ENCODE measurements at regions not wholly inside any gene's neighbourhood (a gene's known extent, or its start where the extent isn't known, plus 50 kb on each side); places are given as distances from the start of the nearest gene placed in this dataset.
A peak's percentile ranks its signal among the peaks of the same experiment; 100 is the strongest.

DNA sequence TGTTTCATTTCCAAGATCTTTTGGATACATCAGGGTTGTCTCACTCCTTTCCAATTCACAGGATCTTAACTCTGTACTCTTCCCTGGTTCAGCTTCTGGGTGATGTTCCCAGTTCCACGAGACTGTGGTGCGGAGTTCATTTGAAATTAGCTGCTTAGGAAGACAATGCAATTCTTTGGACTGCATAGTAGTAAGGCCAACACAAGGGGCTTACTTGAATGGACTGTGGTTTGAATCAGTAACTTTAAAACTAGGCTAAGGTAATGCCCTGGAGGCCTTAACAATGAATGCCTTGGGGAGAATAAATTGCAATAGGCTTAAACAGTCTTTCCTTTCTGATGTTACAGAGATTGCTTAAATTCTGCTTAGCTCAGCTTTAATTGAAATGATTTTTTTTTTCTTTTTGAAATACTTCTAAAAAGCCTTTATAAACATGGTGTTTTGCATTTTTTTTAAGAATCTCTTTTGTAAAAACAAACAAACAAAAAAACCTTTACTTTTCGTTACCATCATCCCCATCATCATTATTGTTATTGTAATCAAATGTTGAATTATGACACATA, 133.8 kb upstream of the MEF2C start:
- H2BK20ac ChIP-seq (ENCODE audit: low read depth, low read length) = no peak overlapping the region
- no peak overlapping the region for H2AFZ ChIP-seq (replicated peaks; ENCODE audit: low read length, poor library complexity)
- dilution Hi-C loops (cut with HindIII; ENCODE audit: low sequenced_read_pairs, unreplicated experiment) = no loop called here
- CTCF ChIA-PET = interaction anchor here (0.9 to 1.0 kb wide), 2 partner anchors 27 to 37 kb away, joined by 3 read pairs; no protein-coding TSS in a partner anchor
- TF ChIP-seq POLR2A (IDR thresholded peaks at IDR 0.05; ENCODE audit: low read depth, low read length) = no peak
- TF ChIP-seq RCOR1 (IDR thresholded peaks at IDR 0.05; ENCODE audit: insufficient replicate concordance, low read length) = no peak
- peak; percentile 95 for TF ChIP-seq MAFK (IDR thresholded peaks at IDR 0.05; ENCODE audit: low read depth, low read length)
- no peak for TF ChIP-seq MAZ (IDR thresholded peaks at IDR 0.05; ENCODE audit: borderline replicate concordance, low read depth, low read length)
- TF ChIP-seq, protein P1, sequence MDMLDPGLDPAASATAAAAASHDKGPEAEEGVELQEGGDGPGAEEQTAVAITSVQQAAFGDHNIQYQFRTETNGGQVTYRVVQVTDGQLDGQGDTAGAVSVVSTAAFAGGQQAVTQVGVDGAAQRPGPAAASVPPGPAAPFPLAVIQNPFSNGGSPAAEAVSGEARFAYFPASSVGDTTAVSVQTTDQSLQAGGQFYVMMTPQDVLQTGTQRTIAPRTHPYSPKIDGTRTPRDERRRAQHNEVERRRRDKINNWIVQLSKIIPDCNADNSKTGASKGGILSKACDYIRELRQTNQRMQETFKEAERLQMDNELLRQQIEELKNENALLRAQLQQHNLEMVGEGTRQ (IDR thresholded peaks at IDR 0.05; ENCODE audit: low read depth, low read length) = no peak
- ATAC-seq (ENCODE audit: low read depth) (no peak), DNase-seq (no peak)
- no peaks in the 10 kb centered on the region for H3K9me3 ChIP-seq (ENCODE audit: control insufficient read depth, insufficient read depth, low read length)
- H3K4me2 ChIP-seq (ENCODE audit: low read depth, low read length) = no peak overlapping the region
- no peak overlapping the region for H4K5ac ChIP-seq (ENCODE audit: low read depth, low read length)
- no peak overlapping the region for H3K23ac ChIP-seq (ENCODE audit: low read depth, low read length)
- in situ Hi-C loops (cut with MboI; ENCODE audit: low sequenced_read_pairs) = no loop called here
- no peak overlapping the region for H2BK15ac ChIP-seq (ENCODE audit: low read depth, low read length)
- H3K4ac ChIP-seq (ENCODE audit: low read depth, low read length) = no peak overlapping the region
- no peak overlapping the region for H4K8ac ChIP-seq (ENCODE audit: low read depth in 2 of 2, low read length in 2 of 2)
- no CpG with 5 or more reads among the region's 3 CpGs for WGBS, 2 experiments (ENCODE audit: extremely low coverage in 2 of 2, insufficient read length in 1 of 2)
- no peaks in the 10 kb centered on the region for H3K79me1 ChIP-seq (ENCODE audit: low read depth in 1 of 2, low read length in 2 of 2)
- H3K9ac ChIP-seq (ENCODE audit: low read depth, low read length) = no peak overlapping the region
- no peak overlapping the region for H3K27ac ChIP-seq (ENCODE audit: insufficient read depth, low read length)
- H3K4me3 ChIP-seq (ENCODE audit: insufficient read depth, low read depth, low read length) = no peak overlapping the region
- H2BK120ac ChIP-seq (ENCODE audit: low read depth, low read length) = no peak overlapping the region
- H2AK5ac ChIP-seq (ENCODE audit: low read depth, low read length) = no peak overlapping the region
- no peak overlapping the region for H3K14ac ChIP-seq (replicated peaks; ENCODE audit: low read depth, low read length)
- H3K36me3 ChIP-seq (ENCODE audit: control insufficient read depth, insufficient read depth, low read length) = no peaks in the 10 kb centered on the region
- H2BK5ac ChIP-seq (ENCODE audit: low read depth, low read length, poor library complexity, severe bottlenecking) = no peak overlapping the region
- intact Hi-C loops (cut with micrococcal nuclease) = no loop called here
- no peaks in the 10 kb centered on the region for H3K4me1 ChIP-seq (ENCODE audit: control insufficient read depth, insufficient read depth, low read length)
- no peaks in the 10 kb centered on the region for H4K20me1 ChIP-seq (ENCODE audit: insufficient read depth, low read length)
- H3K18ac ChIP-seq (ENCODE audit: low read depth, low read length) = no peak overlapping the region
- no peaks in the 10 kb centered on the region for H3K27me3 ChIP-seq (ENCODE audit: control insufficient read depth, insufficient read depth, low read length)
- H2AK9ac ChIP-seq (replicated peaks; ENCODE audit: low read depth, low read length, poor library complexity) = no peak overlapping the region
- POLR2A ChIA-PET (ENCODE audit: unreplicated experiment) = no interaction called here
- no peak overlapping the region for H4K91ac ChIP-seq (ENCODE audit: insufficient read depth, low read depth, low read length)
- no peak overlapping the region for H3K56ac ChIP-seq (ENCODE audit: extremely low read depth, insufficient read depth, low read length)
- BruUV-seq (replicated peaks) = no TSS peak
- no peaks in the 10 kb centered on the region for H3K9me1 ChIP-seq (ENCODE audit: insufficient read depth, low read length)
